Activated naive CD4-positive, alpha-beta T cell treated with anti-CD3 and anti-CD28 coated beads, Interleukin-2, amount 10 ng/mL, durations not matched to agents 7 days and 5 days (primary cell): ENCODE measurements at regions not wholly inside any gene's neighbourhood (a gene's known extent, or its start where the extent isn't known, plus 50 kb on each side); places are given as distances from the start of the nearest gene placed in this dataset.

Source experiments
- CTCF ChIA-PET: fragments of 350-600 bp; sonication (Branson Sonifier 250); formaldehyde crosslinking; loops from one replicate; lab custom pipeline; 2021; ENCODE audit warnings: antibody characterized with exemption; lab: Charles Lee
- DNase-seq: peaks from one replicate; pipeline ENCODE4 v3.0.0-alpha.2; 2020
- H3K27ac Mint-ChIP-seq: one replicate; pipeline ENCODE4 v1.8.0; 2021; ENCODE audit warnings: mild to moderate bottlenecking, moderate library complexity, mixed read lengths
- H3K27me3 Mint-ChIP-seq: one replicate; pipeline ENCODE4 v1.8.0; 2021; ENCODE audit warnings: mild to moderate bottlenecking, mixed read lengths
- H3K36me3 Mint-ChIP-seq: one replicate; pipeline ENCODE4 v1.8.0; 2021; ENCODE audit warnings: mixed read lengths
- H3K4me1 Mint-ChIP-seq: one replicate; pipeline ENCODE4 v1.8.0; 2021; ENCODE audit warnings: mixed read lengths
- H3K4me3 Mint-ChIP-seq: one replicate; pipeline ENCODE4 v1.8.0; 2021; ENCODE audit warnings: mild to moderate bottlenecking, moderate library complexity, mixed read lengths
- H3K9me3 Mint-ChIP-seq: one replicate; pipeline ENCODE4 v1.8.0; 2021; ENCODE audit warnings: mixed read lengths

GRCh38 chr6:74137911-74138310 is 441.9 kb downstream of the CD109 start:
- Mint-ChIP-seq H3K9me3 (no peaks in the 10 kb centered on the region), H3K4me3 (no peak overlapping the region), H3K27me3 (no peaks in the 10 kb centered on the region), H3K36me3 (no peaks in the 10 kb centered on the region), H3K27ac (no peak overlapping the region), H3K4me1 (no peaks in the 10 kb centered on the region)
- CTCF ChIA-PET = no interaction called here
- DNase-seq = no peak

- CTCF ChIA-PET = no interaction called here
- DNase-seq = no peak
- Mint-ChIP-seq H3K9me3 (no peaks in the 10 kb centered on the region), H3K27me3 (no peaks in the 10 kb centered on the region), H3K4me1 (no peaks in the 10 kb centered on the region), H3K36me3 (no peaks in the 10 kb centered on the region), H3K27ac (no peak overlapping the region), H3K4me3 (no peak overlapping the region)
These were observed 438.3 kb downstream of the CD109 start for GRCh38 chr6:74134327-74134726.

GRCh38 chr6:74133073-74133472 is 437.1 kb downstream of the CD109 start:
- no peaks in the 10 kb centered on the region for H3K4me1 Mint-ChIP-seq

GRCh38 chr6:74130641-74131040 is 434.6 kb downstream of the CD109 start:
- DNase-seq = no peak
- CTCF ChIA-PET = no interaction called here

More at GRCh38 chr6:74133073-74133472, 437.1 kb downstream of the CD109 start:
- Mint-ChIP-seq H3K27ac (no peak overlapping the region), H3K4me3 (no peak overlapping the region), H3K36me3 (no peaks in the 10 kb centered on the region), H3K9me3 (no peaks in the 10 kb centered on the region), H3K27me3 (no peaks in the 10 kb centered on the region)
- CTCF ChIA-PET = no interaction called here
- DNase-seq = no peak

GRCh38 chr6:74128536-74128935 is 432.5 kb downstream of the CD109 start:
- DNase-seq = no peak
- Mint-ChIP-seq H3K4me3 (no peak overlapping the region), H3K27me3 (no peaks in the 10 kb centered on the region), H3K27ac (no peak overlapping the region), H3K36me3 (no peaks in the 10 kb centered on the region), H3K9me3 (no peaks in the 10 kb centered on the region), H3K4me1 (no peaks in the 10 kb centered on the region)
- CTCF ChIA-PET = no interaction called here

More at GRCh38 chr6:74130641-74131040, 434.6 kb downstream of the CD109 start:
- H3K36me3 Mint-ChIP-seq = no peaks in the 10 kb centered on the region
- H3K4me3 Mint-ChIP-seq = no peak overlapping the region
- no peaks in the 10 kb centered on the region for H3K27me3 Mint-ChIP-seq
- H3K27ac Mint-ChIP-seq = no peak overlapping the region
- no peaks in the 10 kb centered on the region for H3K4me1 Mint-ChIP-seq
- H3K9me3 Mint-ChIP-seq = no peaks in the 10 kb centered on the region

- CTCF ChIA-PET = interaction anchor here (1.6 kb wide), 1 partner anchor 26 kb away, joined by 3 read pairs; no protein-coding TSS in a partner anchor
- no peak overlapping the region for H3K27ac Mint-ChIP-seq
- no peaks in the 10 kb centered on the region for H3K36me3 Mint-ChIP-seq
- H3K9me3 Mint-ChIP-seq = no peaks in the 10 kb centered on the region
- DNase-seq = no peak
- no peaks in the 10 kb centered on the region for H3K27me3 Mint-ChIP-seq
- H3K4me3 Mint-ChIP-seq = no peak overlapping the region
- no peaks in the 10 kb centered on the region for H3K4me1 Mint-ChIP-seq
These were observed 421.1 kb downstream of the CD109 start for GRCh38 chr6:74117113-74117512.

- no peak overlapping the region for H3K4me3 Mint-ChIP-seq
- H3K36me3 Mint-ChIP-seq = no peaks in the 10 kb centered on the region
- H3K27me3 Mint-ChIP-seq = no peaks in the 10 kb centered on the region
- CTCF ChIA-PET = no interaction called here
- DNase-seq = no peak
- H3K9me3 Mint-ChIP-seq = no peaks in the 10 kb centered on the region
- H3K27ac Mint-ChIP-seq = no peak overlapping the region
- H3K4me1 Mint-ChIP-seq = no peaks in the 10 kb centered on the region
These were observed 419.7 kb downstream of the CD109 start for GRCh38 chr6:74115674-74116073.

GRCh38 chr6:74114428-74114827 is 418.4 kb downstream of the CD109 start:
- Mint-ChIP-seq H3K9me3 (no peaks in the 10 kb centered on the region), H3K27ac (no peak overlapping the region), H3K27me3 (no peaks in the 10 kb centered on the region), H3K36me3 (no peaks in the 10 kb centered on the region), H3K4me3 (no peak overlapping the region), H3K4me1 (no peaks in the 10 kb centered on the region)
- no peak for DNase-seq
- CTCF ChIA-PET = interaction anchor here (0.7 kb wide), 1 partner anchor 1449 kb away, joined by 3 read pairs; no protein-coding TSS in a partner anchor

GRCh38 chr6:74113901-74114300 is 417.9 kb downstream of the CD109 start:
- Mint-ChIP-seq H3K4me1 (no peaks in the 10 kb centered on the region), H3K9me3 (no peaks in the 10 kb centered on the region), H3K36me3 (no peaks in the 10 kb centered on the region), H3K27me3 (no peaks in the 10 kb centered on the region), H3K4me3 (no peak overlapping the region), H3K27ac (no peak overlapping the region)
- CTCF ChIA-PET = interaction anchor here (0.7 kb wide), 1 partner anchor 1449 kb away, joined by 3 read pairs; no protein-coding TSS in a partner anchor
- DNase-seq = no peak

- CTCF ChIA-PET = interaction anchor here (1.4 kb wide), 1 partner anchor 12 kb away, joined by 3 read pairs; no protein-coding TSS in a partner anchor
- H3K27ac Mint-ChIP-seq = no peak overlapping the region
These were observed 407.4 kb downstream of the CD109 start for GRCh38 chr6:74103417-74103816.

GRCh38 chr6:74100719-74101287 is 404.8 kb downstream of the CD109 start:
- no peak overlapping the region for H3K27ac Mint-ChIP-seq
- CTCF ChIA-PET = no interaction called here
- no peak for DNase-seq
- H3K36me3 Mint-ChIP-seq = no peaks in the 10 kb centered on the region
- H3K4me3 Mint-ChIP-seq = no peak overlapping the region
- no peaks in the 10 kb centered on the region for H3K9me3 Mint-ChIP-seq
- H3K4me1 Mint-ChIP-seq = no peaks in the 10 kb centered on the region
- no peaks in the 10 kb centered on the region for H3K27me3 Mint-ChIP-seq

More at GRCh38 chr6:74103417-74103816, 407.4 kb downstream of the CD109 start:
- no peaks in the 10 kb centered on the region for H3K27me3 Mint-ChIP-seq
- no peak overlapping the region for H3K4me3 Mint-ChIP-seq
- no peaks in the 10 kb centered on the region for H3K4me1 Mint-ChIP-seq
- no peaks in the 10 kb centered on the region for H3K36me3 Mint-ChIP-seq
- no peak for DNase-seq
- H3K9me3 Mint-ChIP-seq = no peaks in the 10 kb centered on the region

- Mint-ChIP-seq H3K4me1 (no peaks in the 10 kb centered on the region), H3K9me3 (no peaks in the 10 kb centered on the region), H3K27me3 (no peaks in the 10 kb centered on the region), H3K4me3 (no peak overlapping the region), H3K27ac (no peak overlapping the region), H3K36me3 (no peaks in the 10 kb centered on the region)
- CTCF ChIA-PET = no interaction called here
- DNase-seq = no peak
These were observed 400.3 kb downstream of the CD109 start for GRCh38 chr6:74096329-74096728.

- Mint-ChIP-seq H3K27me3 (no peaks in the 10 kb centered on the region), H3K9me3 (no peaks in the 10 kb centered on the region), H3K27ac (no peak overlapping the region), H3K36me3 (no peaks in the 10 kb centered on the region), H3K4me3 (no peak overlapping the region), H3K4me1 (no peaks in the 10 kb centered on the region)
- CTCF ChIA-PET = interaction anchor here (4.0 kb wide), 1 partner anchor 1116 kb away, joined by 42 read pairs; the partner anchor contains the start of gene COL12A1
- DNase-seq = no peak
These were observed 397.4 kb downstream of the CD109 start for GRCh38 chr6:74093361-74093760.

GRCh38 chr6:74091794-74092157 is 395.8 kb downstream of the CD109 start:
- Mint-ChIP-seq H3K36me3 (no peaks in the 10 kb centered on the region), H3K4me1 (no peaks in the 10 kb centered on the region), H3K4me3 (no peak overlapping the region), H3K9me3 (no peaks in the 10 kb centered on the region), H3K27ac (no peak overlapping the region), H3K27me3 (no peaks in the 10 kb centered on the region)
- CTCF ChIA-PET = interaction anchor here (0.7 to 4.0 kb wide), 9 partner anchors 11 to 1117 kb away, joined by 3 to 42 read pairs (median 3); partner anchors contain the start of gene COL12A1
- DNase-seq = no peak

GRCh38 chr6:74091136-74091793 is 395.3 kb downstream of the CD109 start:
- no peaks in the 10 kb centered on the region for H3K4me1 Mint-ChIP-seq
- DNase-seq = no peak
- CTCF ChIA-PET = interaction anchor here (0.7 to 4.0 kb wide), 9 partner anchors 10 to 1118 kb away, joined by 3 to 42 read pairs (median 3); partner anchors contain the start of gene COL12A1
- H3K36me3 Mint-ChIP-seq = no peaks in the 10 kb centered on the region
- H3K9me3 Mint-ChIP-seq = no peaks in the 10 kb centered on the region
- no peaks in the 10 kb centered on the region for H3K27me3 Mint-ChIP-seq
- no peak overlapping the region for H3K27ac Mint-ChIP-seq
- no peak overlapping the region for H3K4me3 Mint-ChIP-seq
